Motor neuron (in vitro differentiated cells): ENCODE measurements at regions not wholly inside any gene's neighbourhood (a gene's known extent, or its start where the extent isn't known, plus 50 kb on each side); places are given as distances from the start of the nearest gene placed in this dataset.
A peak's percentile ranks its signal among the peaks of the same experiment; 100 is the strongest.

ENCODE experiments used
- ATAC-seq, 8 experiments: fragments of 200-7000 bp; cut with Tn5 transposase; replicated peaks in 6 of 8; 2 replicates each; pipeline ENCODE4 v1.8.0; 2021; ENCODE audit warnings: mild to moderate bottlenecking in 8 of 8, moderate library complexity in 8 of 8
- H3K27ac ChIP-seq, 2 donors: fragments of 250-450 bp; sonication (Bioruptor Pico); 2 replicates each; pipeline ENCODE4 v1.9.0; 2021; ENCODE audit warnings: antibody characterized with exemption in 2 of 2, mild to moderate bottlenecking in 2 of 2, moderate library complexity in 1 of 2
- H3K4me1 ChIP-seq, 2 donors: fragments of 250-450 bp; sonication (Bioruptor Pico); replicated peaks in 1 of 2; 2 replicates each; pipeline ENCODE4 v1.6.1; 2021; ENCODE audit warnings: antibody characterized with exemption in 2 of 2, mild to moderate bottlenecking in 2 of 2, moderate library complexity in 1 of 2
- H3K4me3 ChIP-seq, 5 donors: fragments of 250-450 bp; sonication (Bioruptor Pico); 2 replicates each; pipeline ENCODE4 v1.9.0; 2021; ENCODE audit warnings: antibody characterized with exemption in 5 of 5, mild to moderate bottlenecking in 5 of 5, moderate library complexity in 4 of 5
- whole genome bisulfite sequencing, 10 experiments: fragments of 450-650 bp; shearing (Covaris generic); methylation state at CpG; one replicate each; pipeline ENCODE4 v1.0.0; 2022; 5-methylcytosine and 5-hydroxymethylcytosine counted together
- in situ Hi-C, 9 experiments: fragments of 400-800 bp; cut with MboI; loops; one replicate each; pipeline ENCODE4 v1.15.0; 2021; ENCODE audit warnings: low sequenced_read_pairs in 9 of 9, low pct_unique_long_range_greater_than_20kb in 2 of 9; ENCODE audit not compliant: unreplicated experiment in 9 of 9

- Histone ChIP-seq H3K27ac (no peak overlapping the region), H3K4me3 (no peak overlapping the region), H3K4me1 (no peaks in the 10 kb centered on the region)
- ATAC-seq, result no peak
- in situ Hi-C loops, result no loop called here
- WGBS, 10 experiments, result 7 to 100% (median 76%) methylated on average over 1 to 6 of the region's 7 CpGs; no CpG with 5 or more reads in 6 of the 10 experiments
Observed at GRCh38 chrX:23248187-23248586, 86.5 kb upstream of the PTCHD1 start.

- in situ Hi-C loops, result no loop called here
- 0 to 100% (median 32%) methylated on average over 1 of the region's 1 CpG; no CpG with 5 or more reads in 6 of the 10 experiments for WGBS, 10 experiments
- Histone ChIP-seq H3K27ac (no peak overlapping the region), H3K4me1 (no peaks in the 10 kb centered on the region), H3K4me3 (no peak overlapping the region)
- ATAC-seq, result no peak
Observed at GRCh38 chrX:23251043-23251442, 83.6 kb upstream of the PTCHD1 start.

- in situ Hi-C loops, result no loop called here
- ATAC-seq, result peak in 5 of 8 experiments; percentile 61 to 100 (median 78)
- 0 to 12% (median 0%) methylated on average over 1 to 3 of the region's 3 CpGs; no CpG with 5 or more reads in 7 of the 10 experiments for WGBS, 10 experiments
- no peaks in the 10 kb centered on the region for H3K4me1 ChIP-seq
- H3K4me3 ChIP-seq, result no peak overlapping the region
- H3K27ac ChIP-seq, result no peak overlapping the region
Observed at GRCh38 chrX:23263892-23264291, 70.8 kb upstream of the PTCHD1 start.

- Histone ChIP-seq H3K4me1 (no peaks in the 10 kb centered on the region), H3K27ac (no peak overlapping the region), H3K4me3 (no peak overlapping the region)
- in situ Hi-C loops, result no loop called here
- WGBS, 10 experiments, result 0 to 100% (median 49%) methylated on average over 1 to 3 of the region's 3 CpGs; no CpG with 5 or more reads in 6 of the 10 experiments
- ATAC-seq, result no peak
Observed at GRCh38 chrX:23269923-23270322, 64.7 kb upstream of the PTCHD1 start.

- Histone ChIP-seq H3K4me3 (no peak overlapping the region), H3K27ac (no peak overlapping the region), H3K4me1 (no peaks in the 10 kb centered on the region)
- in situ Hi-C loops, result no loop called here
- ATAC-seq, result no peak
- WGBS, 10 experiments, result 20 to 91% (median 33%) methylated on average over 1 to 3 of the region's 4 CpGs; no CpG with 5 or more reads in 7 of the 10 experiments
Observed at GRCh38 chrX:23271026-23271425, 63.6 kb upstream of the PTCHD1 start.

- Histone ChIP-seq H3K4me1 (no peaks in the 10 kb centered on the region), H3K27ac (no peak overlapping the region), H3K4me3 (no peak overlapping the region)
- WGBS, 10 experiments, result 21 to 100% (median 71%) methylated on average over 1 to 7 of the region's 10 CpGs; no CpG with 5 or more reads in 5 of the 10 experiments
- ATAC-seq, result no peak
- in situ Hi-C loops, result no loop called here
Observed at GRCh38 chrX:23276475-23276874, 58.2 kb upstream of the PTCHD1 start.
